Gastrocnemius medialis (tissue), 4 donors: ENCODE measurements at regions not wholly inside any gene's neighbourhood (a gene's known extent, or its start where the extent isn't known, plus 50 kb on each side); places are given as distances from the start of the nearest gene placed in this dataset.

Experiments
- ATAC-seq, 2 donors: fragments of 150-250 bp; one replicate each; pipeline ENCODE4 v1.9.1; 2016
- DNase-seq, 2 donors: peaks; one replicate each; pipeline ENCODE4 v3.0.0-alpha.2; 2019
- H3K27ac ChIP-seq, 4 donors: fragments of 200-600 bp; sonication (generic); 1 replicate in 1 of 4; 2 replicates in 3 of 4; pipeline ENCODE4 v1.5.1; 2016 to 2018; ENCODE audit warnings: mild to moderate bottlenecking in 2 of 4, moderate library complexity in 1 of 4
- H3K27me3 ChIP-seq, 3 donors: fragments of 200-600 bp; sonication (generic) in 2 of 3; 1 replicate in 1 of 3; 2 replicates in 2 of 3; pipeline versions ENCODE4 v1.5.1 to v1.6.0; 2016 to 2019; ENCODE audit warnings: mild to moderate bottlenecking in 1 of 3, moderate library complexity in 1 of 3
- H3K36me3 ChIP-seq, 2 donors: fragments of 200-600 bp; sonication (generic) in 1 of 2; one replicate each; pipeline ENCODE4 v1.5.1; 2017 to 2018
- H3K4me1 ChIP-seq, 2 donors: fragments of 200-600 bp; sonication (generic) in 1 of 2; one replicate each; pipeline ENCODE4 v1.5.1; 2016 to 2017; ENCODE audit warnings: mild to moderate bottlenecking in 2 of 2
- H3K4me3 ChIP-seq, 4 donors: fragments of 200-600 bp; sonication (generic) in 3 of 4; 1 replicate in 1 of 4; 2 replicates in 3 of 4; pipeline ENCODE4 v1.5.1; 2016 to 2019; ENCODE audit warnings: mild to moderate bottlenecking in 2 of 4
- H3K9me3 ChIP-seq, 3 donors: fragments of 200-600 bp; sonication (generic) in 2 of 3; 1 replicate in 1 of 3; 2 replicates in 2 of 3; pipeline ENCODE4 v1.5.1; 2016 to 2019
- POLR2A ChIP-seq, 2 donors: fragments of 450-650 bp; IDR thresholded peaks; one replicate each; pipeline ENCODE4 v1.6.1; 2017; ENCODE audit warnings: antibody characterized with exemption in 2 of 2, mild to moderate bottlenecking in 2 of 2, moderate library complexity in 2 of 2
- in situ Hi-C, 4 donors: fragments of 200-750 bp; cut with MboI; loops; one replicate each; pipeline versions ENCODE4 v1.15.0 to v1.8.0; 2017; ENCODE audit warnings: low sequenced_read_pairs in 4 of 4
- intact Hi-C: fragments of 100-400 bp; cut with DNase I; formaldehyde crosslinking; loops from one replicate; pipeline ENCODE4 v1.15.1; 2023; ENCODE audit warnings: low total_unique reads
- TF ChIP-seq, protein P1 (sequence below), 5 experiments: fragments of 450-650 bp in 3 of 5; fragments of 200-600 bp in 2 of 5; sonication (generic) in 2 of 5; IDR thresholded peaks in 4 of 5; conservative IDR thresholded peaks in 1 of 5; 1 replicate in 4 of 5; 2 replicates in 1 of 5; pipeline ENCODE4 v1.5.1; 2016 to 2019; ENCODE audit warnings: antibody characterized with exemption in 5 of 5, mild to moderate bottlenecking in 3 of 5, moderate library complexity in 3 of 5

DNA sequence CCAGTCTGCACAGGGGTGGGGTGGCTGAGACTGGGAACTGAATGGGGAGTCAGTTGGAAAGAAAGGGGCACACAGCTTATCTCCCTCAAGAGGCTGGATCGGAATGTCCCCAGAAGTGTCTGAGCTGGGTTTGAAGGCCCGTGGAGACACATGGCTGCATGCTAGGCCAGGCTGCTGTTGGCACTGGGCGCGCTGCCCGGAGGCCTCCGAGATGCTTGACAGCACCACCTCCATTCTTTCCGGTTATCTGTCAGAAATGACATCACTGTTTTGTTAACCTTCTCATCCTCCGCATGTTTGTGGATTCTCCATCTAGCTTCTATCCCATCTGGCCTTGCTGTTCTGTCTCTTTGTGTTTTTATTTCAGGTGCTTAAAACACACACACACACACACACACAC, 85.5 kb downstream of the APIP start:
- intact Hi-C loops (no loop called here), in situ Hi-C loops (no loop called here)
- DNase-seq, result no peak
- H3K27me3 ChIP-seq, result no peaks in the 10 kb centered on the region
- no peak overlapping the region for H3K27ac ChIP-seq
- H3K4me3 ChIP-seq, result no peak overlapping the region
- TF ChIP-seq, protein P1, sequence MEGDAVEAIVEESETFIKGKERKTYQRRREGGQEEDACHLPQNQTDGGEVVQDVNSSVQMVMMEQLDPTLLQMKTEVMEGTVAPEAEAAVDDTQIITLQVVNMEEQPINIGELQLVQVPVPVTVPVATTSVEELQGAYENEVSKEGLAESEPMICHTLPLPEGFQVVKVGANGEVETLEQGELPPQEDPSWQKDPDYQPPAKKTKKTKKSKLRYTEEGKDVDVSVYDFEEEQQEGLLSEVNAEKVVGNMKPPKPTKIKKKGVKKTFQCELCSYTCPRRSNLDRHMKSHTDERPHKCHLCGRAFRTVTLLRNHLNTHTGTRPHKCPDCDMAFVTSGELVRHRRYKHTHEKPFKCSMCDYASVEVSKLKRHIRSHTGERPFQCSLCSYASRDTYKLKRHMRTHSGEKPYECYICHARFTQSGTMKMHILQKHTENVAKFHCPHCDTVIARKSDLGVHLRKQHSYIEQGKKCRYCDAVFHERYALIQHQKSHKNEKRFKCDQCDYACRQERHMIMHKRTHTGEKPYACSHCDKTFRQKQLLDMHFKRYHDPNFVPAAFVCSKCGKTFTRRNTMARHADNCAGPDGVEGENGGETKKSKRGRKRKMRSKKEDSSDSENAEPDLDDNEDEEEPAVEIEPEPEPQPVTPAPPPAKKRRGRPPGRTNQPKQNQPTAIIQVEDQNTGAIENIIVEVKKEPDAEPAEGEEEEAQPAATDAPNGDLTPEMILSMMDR (IDR thresholded peaks at IDR 0.05 in 4 of 5, conservative IDR thresholded peaks at IDR 0.05 in 1 of 5), result no peak
- no peak for TF ChIP-seq POLR2A (IDR thresholded peaks at IDR 0.05)
- H3K36me3 ChIP-seq, result no peaks in the 10 kb centered on the region
- no peak for ATAC-seq
- no peaks in the 10 kb centered on the region for H3K9me3 ChIP-seq
- H3K4me1 ChIP-seq, result no peaks in the 10 kb centered on the region

DNA sequence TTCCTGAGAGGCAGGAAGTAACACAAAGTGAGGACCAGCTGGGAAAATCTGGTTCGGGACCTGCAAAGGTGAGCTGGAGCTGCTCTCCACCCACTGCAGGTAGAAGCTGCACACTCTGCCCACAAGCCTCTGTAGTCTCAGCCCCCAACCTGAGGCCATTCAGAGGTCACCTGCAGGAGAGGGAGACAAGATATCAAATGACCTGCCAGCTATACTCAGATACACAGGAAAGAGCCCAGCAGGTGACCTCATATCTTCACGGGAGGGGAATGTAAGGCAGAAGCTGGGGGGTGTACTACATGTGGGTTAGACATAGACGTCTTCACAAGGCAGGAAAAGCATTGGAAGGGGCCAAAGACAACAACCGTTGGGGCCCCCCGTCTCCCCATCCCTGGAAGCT, 86.1 kb downstream of the APIP start:
- Histone ChIP-seq H3K36me3 (no peaks in the 10 kb centered on the region), H3K4me1 (no peaks in the 10 kb centered on the region), H3K27ac (no peak overlapping the region), H3K9me3 (no peaks in the 10 kb centered on the region), H3K27me3 (no peaks in the 10 kb centered on the region), H3K4me3 (no peak overlapping the region)
- ATAC-seq (no peak), DNase-seq (no peak)
- intact Hi-C loops (no loop called here), in situ Hi-C loops (no loop called here)
- TF ChIP-seq, protein P1 (IDR thresholded peaks at IDR 0.05 in 4 of 5, conservative IDR thresholded peaks at IDR 0.05 in 1 of 5), result no peak
- no peak for TF ChIP-seq POLR2A (IDR thresholded peaks at IDR 0.05)

DNA sequence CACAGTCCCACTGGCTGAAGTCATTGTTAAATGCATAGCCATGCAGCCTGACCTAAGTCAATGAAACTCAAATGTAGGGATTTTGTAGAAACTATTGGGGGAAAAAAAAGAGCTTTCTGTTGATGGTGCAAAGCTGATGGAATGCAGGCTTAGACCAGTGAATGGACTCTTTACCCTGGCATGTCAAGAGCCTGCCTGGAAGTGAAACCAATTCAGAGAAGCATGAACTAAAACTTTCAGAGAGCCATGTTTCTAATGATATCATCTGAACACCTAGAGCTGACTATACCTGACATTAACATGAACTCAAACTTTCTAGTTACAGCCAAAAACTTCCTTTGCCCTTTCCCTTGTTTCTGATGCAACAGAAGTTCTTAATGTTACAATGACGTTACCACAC, 89.0 kb downstream of the APIP start:
- Histone ChIP-seq H3K9me3 (no peaks in the 10 kb centered on the region), H3K27me3 (no peaks in the 10 kb centered on the region), H3K4me1 (no peaks in the 10 kb centered on the region), H3K36me3 (no peaks in the 10 kb centered on the region), H3K4me3 (no peak overlapping the region), H3K27ac (no peak overlapping the region)
- no peak for DNase-seq
- ATAC-seq, result no peak
- intact Hi-C loops (no loop called here), in situ Hi-C loops (no loop called here)
- TF ChIP-seq POLR2A (IDR thresholded peaks at IDR 0.05), result no peak
- TF ChIP-seq, protein P1 (IDR thresholded peaks at IDR 0.05 in 4 of 5, conservative IDR thresholded peaks at IDR 0.05 in 1 of 5), result no peak

DNA sequence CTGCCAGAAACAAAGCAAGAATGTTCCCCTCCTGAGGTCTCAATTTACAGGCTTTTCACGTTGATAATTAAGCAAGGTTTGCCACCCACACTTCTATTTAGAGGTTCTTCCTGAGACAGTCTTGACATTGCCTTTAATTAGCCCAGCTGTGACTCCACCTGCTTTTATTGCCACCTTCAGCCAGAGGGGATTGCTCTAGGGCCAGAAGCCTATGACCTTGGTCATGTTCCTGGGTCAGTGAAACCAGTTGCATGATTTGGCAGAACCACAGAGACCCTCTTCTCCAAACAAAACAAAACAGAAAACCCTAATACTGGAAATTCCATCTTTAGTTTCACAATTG, 89.8 kb downstream of the APIP start:
- Histone ChIP-seq H3K27ac (no peak overlapping the region), H3K9me3 (no peaks in the 10 kb centered on the region), H3K27me3 (no peaks in the 10 kb centered on the region), H3K4me1 (no peaks in the 10 kb centered on the region), H3K36me3 (no peaks in the 10 kb centered on the region), H3K4me3 (no peak overlapping the region)
- TF ChIP-seq, protein P1 (IDR thresholded peaks at IDR 0.05 in 4 of 5, conservative IDR thresholded peaks at IDR 0.05 in 1 of 5), result no peak
- TF ChIP-seq POLR2A (IDR thresholded peaks at IDR 0.05), result no peak
- in situ Hi-C loops (no loop called here), intact Hi-C loops (no loop called here)
- no peak for ATAC-seq
- no peak for DNase-seq

DNA sequence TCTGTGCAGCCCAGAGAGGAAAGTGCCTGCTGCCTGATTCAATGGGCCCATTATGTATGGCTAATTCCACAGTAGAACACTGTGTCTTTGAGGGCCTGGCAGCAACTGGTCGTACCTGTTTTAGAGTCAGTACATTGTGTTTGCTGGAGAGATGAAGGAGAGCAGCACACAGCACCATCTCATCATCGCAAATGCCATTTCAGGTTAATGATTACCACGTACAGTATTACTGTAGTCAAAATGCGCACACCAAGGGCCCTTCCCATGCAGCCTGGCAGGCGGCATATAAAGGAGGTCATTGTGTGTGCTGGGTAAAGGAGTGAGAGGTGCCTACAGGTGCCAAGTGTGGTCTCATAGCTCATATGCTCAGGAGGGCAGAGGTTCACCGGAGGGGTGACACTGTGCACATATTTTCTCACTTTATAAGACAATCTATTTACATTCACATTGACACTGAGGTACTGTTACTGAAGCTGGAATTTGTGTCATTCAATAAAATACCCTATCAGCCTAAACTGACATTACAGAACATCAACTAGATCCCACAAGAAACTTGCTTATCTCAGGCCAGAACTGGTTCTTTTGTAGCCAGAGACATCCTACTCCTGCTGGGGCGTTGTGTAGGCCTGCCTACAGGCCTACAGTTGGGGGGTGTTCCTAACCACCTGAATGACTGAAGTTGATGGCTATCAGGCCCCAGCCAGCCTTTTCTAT, 90.4 kb downstream of the APIP start:
- no peak for TF ChIP-seq POLR2A (IDR thresholded peaks at IDR 0.05)
- TF ChIP-seq, protein P1 (IDR thresholded peaks at IDR 0.05 in 4 of 5, conservative IDR thresholded peaks at IDR 0.05 in 1 of 5), result no peak
- no peak for DNase-seq
- Histone ChIP-seq H3K9me3 (no peaks in the 10 kb centered on the region), H3K4me3 (no peak overlapping the region), H3K36me3 (no peaks in the 10 kb centered on the region), H3K27me3 (no peaks in the 10 kb centered on the region), H3K4me1 (no peaks in the 10 kb centered on the region), H3K27ac (no peak overlapping the region)
- in situ Hi-C loops (no loop called here), intact Hi-C loops (no loop called here)
- ATAC-seq, result no peak
